Peyer's patch (tissue), 4 donors: ENCODE measurements at regions not wholly inside any gene's neighbourhood (a gene's known extent, or its start where the extent isn't known, plus 50 kb on each side); places are given as distances from the start of the nearest gene placed in this dataset.

Experiments
- POLR2A ChIP-seq, 2 donors: fragments of 450-650 bp; IDR thresholded peaks; one replicate each; pipeline ENCODE4 v1.5.1; 2017; ENCODE audit warnings: antibody characterized with exemption in 2 of 2, mild to moderate bottlenecking in 2 of 2, moderate library complexity in 2 of 2
- TF ChIP-seq, protein P1 (sequence below), 6 experiments: fragments of 450-650 bp in 4 of 6; fragments of 200-600 bp in 2 of 6; sonication (generic) in 1 of 6; IDR thresholded peaks; one replicate each; pipeline ENCODE4 v1.5.1; 2017 to 2019; ENCODE audit warnings: antibody characterized with exemption in 6 of 6, mild to moderate bottlenecking in 3 of 6, moderate library complexity in 1 of 6

DNA sequence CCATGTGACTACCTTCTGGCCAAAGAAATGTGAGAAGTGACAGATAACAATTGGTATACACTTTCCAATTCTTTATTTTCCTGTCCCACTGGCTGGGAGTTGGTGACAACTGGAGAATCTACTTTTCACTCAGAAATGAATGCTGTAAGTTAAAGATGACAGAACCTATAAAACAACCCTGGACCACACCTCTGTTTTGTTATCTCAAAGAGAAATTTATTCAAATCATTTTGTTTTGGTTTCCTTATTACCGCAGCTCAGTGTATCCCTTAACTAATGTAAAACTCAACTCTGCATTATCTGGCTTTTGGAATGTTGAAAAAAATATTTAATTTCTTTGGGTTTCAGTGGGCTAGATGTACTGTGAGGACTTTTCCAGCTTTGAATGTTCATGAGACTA is 469.8 kb downstream of the PCDH7 start:
- TF ChIP-seq, protein P1, sequence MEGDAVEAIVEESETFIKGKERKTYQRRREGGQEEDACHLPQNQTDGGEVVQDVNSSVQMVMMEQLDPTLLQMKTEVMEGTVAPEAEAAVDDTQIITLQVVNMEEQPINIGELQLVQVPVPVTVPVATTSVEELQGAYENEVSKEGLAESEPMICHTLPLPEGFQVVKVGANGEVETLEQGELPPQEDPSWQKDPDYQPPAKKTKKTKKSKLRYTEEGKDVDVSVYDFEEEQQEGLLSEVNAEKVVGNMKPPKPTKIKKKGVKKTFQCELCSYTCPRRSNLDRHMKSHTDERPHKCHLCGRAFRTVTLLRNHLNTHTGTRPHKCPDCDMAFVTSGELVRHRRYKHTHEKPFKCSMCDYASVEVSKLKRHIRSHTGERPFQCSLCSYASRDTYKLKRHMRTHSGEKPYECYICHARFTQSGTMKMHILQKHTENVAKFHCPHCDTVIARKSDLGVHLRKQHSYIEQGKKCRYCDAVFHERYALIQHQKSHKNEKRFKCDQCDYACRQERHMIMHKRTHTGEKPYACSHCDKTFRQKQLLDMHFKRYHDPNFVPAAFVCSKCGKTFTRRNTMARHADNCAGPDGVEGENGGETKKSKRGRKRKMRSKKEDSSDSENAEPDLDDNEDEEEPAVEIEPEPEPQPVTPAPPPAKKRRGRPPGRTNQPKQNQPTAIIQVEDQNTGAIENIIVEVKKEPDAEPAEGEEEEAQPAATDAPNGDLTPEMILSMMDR (IDR thresholded peaks at IDR 0.05), result no peak
- TF ChIP-seq POLR2A (IDR thresholded peaks at IDR 0.05), result no peak
